Ascending aorta (tissue), 2 donors: ENCODE measurements at regions not wholly inside any gene's neighbourhood (a gene's known extent, or its start where the extent isn't known, plus 50 kb on each side); places are given as distances from the start of the nearest gene placed in this dataset.

Source experiments
- DNase-seq, 2 donors: peaks; one replicate each; pipeline ENCODE4 v3.0.0-alpha.2; 2019; ENCODE audit warnings: low spot score in 2 of 2
- H3K27ac ChIP-seq, 2 donors: fragments of 200-600 bp; sonication (generic); one replicate each; pipeline ENCODE4 v1.5.1; 2016 to 2017; ENCODE audit warnings: mild to moderate bottlenecking in 1 of 2
- H3K27me3 ChIP-seq: fragments of 200-600 bp; sonication (generic); one replicate; pipeline ENCODE4 v1.5.1; 2017
- H3K36me3 ChIP-seq, 2 donors: fragments of 200-600 bp; sonication (generic); one replicate each; pipeline ENCODE4 v1.5.1; 2016
- H3K4me1 ChIP-seq, 2 donors: fragments of 200-600 bp; sonication (generic); one replicate each; pipeline ENCODE4 v1.5.1; 2016 to 2017; ENCODE audit warnings: mild to moderate bottlenecking in 1 of 2
- H3K4me3 ChIP-seq, 2 donors: fragments of 200-600 bp; sonication (generic); one replicate each; pipeline ENCODE4 v1.5.1; 2016 to 2017; ENCODE audit warnings: mild to moderate bottlenecking in 1 of 2
- H3K9me3 ChIP-seq, 2 donors: fragments of 200-600 bp; sonication (generic); one replicate each; pipeline ENCODE4 v1.5.1; 2016
- CTCF ChIP-seq, 3 experiments: fragments of 200-600 bp in 2 of 3; fragments of 450-650 bp in 1 of 3; sonication (generic) in 2 of 3; IDR thresholded peaks; one replicate each; pipeline ENCODE4 v1.5.1; 2016 to 2019; ENCODE audit warnings: antibody characterized with exemption in 3 of 3, mild to moderate bottlenecking in 1 of 3, moderate library complexity in 1 of 3
- intact Hi-C: fragments of 100-400 bp; cut with DNase I; formaldehyde crosslinking; loops from one replicate; pipeline ENCODE4 v1.15.1; 2023

GRCh38 chr14:44149597-44149996 lies 357.5 kb downstream of the FSCB start:
- no peaks in the 10 kb centered on the region for H3K9me3 ChIP-seq
- intact Hi-C loops = no loop called here
- no peak for TF ChIP-seq CTCF (IDR thresholded peaks at IDR 0.05)
- no peaks in the 10 kb centered on the region for H3K36me3 ChIP-seq
- H3K4me1 ChIP-seq = no peaks in the 10 kb centered on the region
- H3K27ac ChIP-seq = no peak overlapping the region
- no peak overlapping the region for H3K4me3 ChIP-seq
- H3K27me3 ChIP-seq = no peaks in the 10 kb centered on the region
- no peak for DNase-seq

GRCh38 chr14:44142006-44142405 lies 365.1 kb downstream of the FSCB start:
- no peak overlapping the region for H3K4me3 ChIP-seq
- H3K27me3 ChIP-seq = no peaks in the 10 kb centered on the region
- H3K36me3 ChIP-seq = no peaks in the 10 kb centered on the region
- intact Hi-C loops = no loop called here
- H3K9me3 ChIP-seq = no peaks in the 10 kb centered on the region
- H3K4me1 ChIP-seq = no peaks in the 10 kb centered on the region
- no peak overlapping the region for H3K27ac ChIP-seq
- no peak for DNase-seq
- no peak for TF ChIP-seq CTCF (IDR thresholded peaks at IDR 0.05)

GRCh38 chr14:44135972-44136371 lies 371.1 kb downstream of the FSCB start:
- no peaks in the 10 kb centered on the region for H3K9me3 ChIP-seq
- TF ChIP-seq CTCF (IDR thresholded peaks at IDR 0.05) = no peak
- no peaks in the 10 kb centered on the region for H3K36me3 ChIP-seq
- H3K4me1 ChIP-seq = no peaks in the 10 kb centered on the region
- intact Hi-C loops = no loop called here
- H3K27ac ChIP-seq = no peak overlapping the region
- H3K27me3 ChIP-seq = no peaks in the 10 kb centered on the region
- DNase-seq = no peak
- no peak overlapping the region for H3K4me3 ChIP-seq

- H3K36me3 ChIP-seq = no peaks in the 10 kb centered on the region
- intact Hi-C loops = no loop called here
- H3K9me3 ChIP-seq = no peaks in the 10 kb centered on the region
Observed at GRCh38 chr14:44131861-44132260, 375.2 kb downstream of the FSCB start.

GRCh38 chr14:44113769-44114730 lies 393.0 kb downstream of the FSCB start:
- no peak for TF ChIP-seq CTCF (IDR thresholded peaks at IDR 0.05)
- H3K4me1 ChIP-seq = no peaks in the 10 kb centered on the region
- intact Hi-C loops = no loop called here

More at GRCh38 chr14:44131861-44132260, 375.2 kb downstream of the FSCB start:
- no peak overlapping the region for H3K4me3 ChIP-seq
- DNase-seq = no peak
- no peaks in the 10 kb centered on the region for H3K4me1 ChIP-seq
- TF ChIP-seq CTCF (IDR thresholded peaks at IDR 0.05) = no peak
- no peak overlapping the region for H3K27ac ChIP-seq
- no peaks in the 10 kb centered on the region for H3K27me3 ChIP-seq

More at GRCh38 chr14:44113769-44114730, 393.0 kb downstream of the FSCB start:
- Histone ChIP-seq H3K9me3 (no peaks in the 10 kb centered on the region), H3K27me3 (no peaks in the 10 kb centered on the region), H3K36me3 (no peaks in the 10 kb centered on the region), H3K4me3 (no peak overlapping the region), H3K27ac (no peak overlapping the region)
- no peak for DNase-seq
